ENCODE measurements at regions not wholly inside any gene's neighbourhood (a gene's known extent, or its start where the extent isn't known, plus 50 kb on each side); places are given as distances from the start of the nearest gene placed in this dataset.
"Not testable (repeated sequence)": the region's sequence is repeated elsewhere in the genome, so short reads cannot be mapped to it uniquely, and the experiment has no call there.

DNA sequence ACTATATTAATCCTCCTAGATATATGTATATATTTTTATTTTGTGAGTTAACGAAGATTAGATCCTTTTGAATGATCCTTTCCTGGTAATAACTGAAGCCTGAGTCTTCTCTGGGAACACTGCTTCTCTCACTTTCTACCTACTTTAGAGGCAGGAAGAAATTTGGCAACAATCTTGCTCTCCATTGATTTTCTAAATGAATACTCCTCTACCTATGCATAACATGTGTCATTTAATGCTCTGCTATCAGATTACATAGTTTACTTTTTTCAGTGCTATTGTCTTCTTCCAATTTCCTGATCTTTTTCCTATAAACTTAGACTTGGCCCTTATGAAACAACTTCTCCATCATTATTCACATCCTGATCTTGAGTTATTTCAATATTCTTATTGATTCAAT is 60.4 kb upstream of the PDHA2 start:
- H3K9me3 Mint-ChIP-seq = peaks cover 0 to 7% (median 6%) of the 10 kb centered on the region in 7 donors
- no peaks in the 10 kb centered on the region for H3K36me3 ChIP-seq (replicated peaks in 1 of 2; ENCODE audit: control insufficient read depth in 1 of 2, insufficient read depth in 2 of 2, low read length in 2 of 2)

GRCh38 chr4:95778666-95779065 is 61.2 kb upstream of the PDHA2 start:
- H3K36me3 Mint-ChIP-seq = no peaks in the 10 kb centered on the region
- intact Hi-C loops (cut with micrococcal nuclease) = no loop called here

More for the DNA sequence above, 60.4 kb upstream of the PDHA2 start:
- H3K4me3 ChIP-seq (replicated peaks in 1 of 3; ENCODE audit: low read depth in 2 of 3, low read length in 3 of 3) = no peak overlapping the region
- H3K4me2 ChIP-seq (replicated peaks; ENCODE audit: extremely low read depth, low read length, poor library complexity, severe bottlenecking) = no peak overlapping the region
- intact Hi-C loops (cut with micrococcal nuclease) = no loop called here
- no peak overlapping the region for H3K9ac ChIP-seq (ENCODE audit: insufficient read depth, low read length, poor library complexity, severe bottlenecking)
- no peaks in the 10 kb centered on the region for H3K4me1 ChIP-seq (ENCODE audit: control insufficient read depth in 1 of 2, insufficient read depth in 2 of 2, low read length in 2 of 2)
- H3K79me2 ChIP-seq (ENCODE audit: insufficient read depth, low read length) = no peaks in the 10 kb centered on the region
- H3K27ac Mint-ChIP-seq = no peak overlapping the region
- H3K4me1 Mint-ChIP-seq = no peaks in the 10 kb centered on the region
- H3K27me3 Mint-ChIP-seq (ENCODE audit: low read depth in 3 of 3) = no peaks in the 10 kb centered on the region
- DNase-seq = no peak
- no peak for TF ChIP-seq CTCF (IDR thresholded peaks at IDR 0.05)
- H3K27me3 ChIP-seq (ENCODE audit: control insufficient read depth in 2 of 2, insufficient read depth in 2 of 2, low read length in 2 of 2) = no peaks in the 10 kb centered on the region
- H3K27ac ChIP-seq (ENCODE audit: low read depth in 1 of 2, low read length in 2 of 2) = no peak overlapping the region
- no CpG with 5 or more reads among the region's 1 CpG for WGBS (ENCODE audit: insufficient coverage)
- H4K20me1 ChIP-seq (ENCODE audit: insufficient read depth, low read length) = no peaks in the 10 kb centered on the region
- no peaks in the 10 kb centered on the region for H3K9me3 ChIP-seq (replicated peaks in 1 of 2; ENCODE audit: control insufficient read depth in 1 of 2, insufficient read depth in 1 of 2, low read length in 2 of 2)
- H2AFZ ChIP-seq (ENCODE audit: insufficient read depth, low read depth, low read length, poor library complexity, severe bottlenecking) = no peak overlapping the region
- no peaks in the 10 kb centered on the region for H3K36me3 Mint-ChIP-seq
- H3K4me3 Mint-ChIP-seq = no peak overlapping the region

DNA sequence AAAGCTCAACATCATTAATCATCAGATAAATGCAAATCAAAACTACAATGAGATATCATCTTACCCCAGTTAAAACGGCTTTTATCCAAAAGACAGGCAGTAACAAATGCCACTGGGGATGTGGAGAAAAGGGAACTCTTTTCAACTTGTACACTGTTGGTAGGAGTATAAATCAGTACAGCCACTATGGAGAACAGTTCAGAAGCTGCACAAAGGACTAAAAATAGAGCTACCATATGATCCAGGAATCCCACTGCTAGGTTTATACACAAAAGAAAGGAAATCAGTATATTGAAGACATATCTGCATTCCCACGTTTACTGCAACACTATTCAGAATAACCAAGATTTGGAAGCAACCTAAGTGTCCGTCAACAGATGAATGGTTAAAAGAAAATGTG is 69.3 kb upstream of the PDHA2 start:
- H3K4me1 Mint-ChIP-seq; intact Hi-C loops (cut with micrococcal nuclease); H4K20me1 ChIP-seq (ENCODE audit: insufficient read depth, low read length); H3K4me3 ChIP-seq (replicated peaks in 1 of 3; ENCODE audit: low read depth in 2 of 3, low read length in 3 of 3); H3K79me2 ChIP-seq (ENCODE audit: insufficient read depth, low read length); H3K27me3 Mint-ChIP-seq (ENCODE audit: low read depth in 3 of 3); H3K36me3 Mint-ChIP-seq; H3K27me3 ChIP-seq (ENCODE audit: control insufficient read depth in 2 of 2, insufficient read depth in 2 of 2, low read length in 2 of 2); DNase-seq; H3K4me2 ChIP-seq (replicated peaks; ENCODE audit: extremely low read depth, low read length, poor library complexity, severe bottlenecking); H2AFZ ChIP-seq (ENCODE audit: insufficient read depth, low read depth, low read length, poor library complexity, severe bottlenecking); H3K27ac Mint-ChIP-seq; H3K36me3 ChIP-seq (replicated peaks in 1 of 2; ENCODE audit: control insufficient read depth in 1 of 2, insufficient read depth in 2 of 2, low read length in 2 of 2); H3K4me3 Mint-ChIP-seq; H3K9ac ChIP-seq (ENCODE audit: insufficient read depth, low read length, poor library complexity, severe bottlenecking); H3K4me1 ChIP-seq (ENCODE audit: control insufficient read depth in 1 of 2, insufficient read depth in 2 of 2, low read length in 2 of 2); H3K27ac ChIP-seq (ENCODE audit: low read depth in 1 of 2, low read length in 2 of 2): not testable (repeated sequence)
- peaks cover 0 to 12% of the 10 kb centered on the region in 2 donors for H3K9me3 ChIP-seq (replicated peaks in 1 of 2; ENCODE audit: control insufficient read depth in 1 of 2, insufficient read depth in 1 of 2, low read length in 2 of 2)
- H3K9me3 Mint-ChIP-seq = peaks cover 2 to 17% (median 11%) of the 10 kb centered on the region in 7 donors
- WGBS (ENCODE audit: insufficient coverage) = no CpG with 5 or more reads among the region's 3 CpGs

More at GRCh38 chr4:95778666-95779065, 61.2 kb upstream of the PDHA2 start:
- H3K9ac ChIP-seq (ENCODE audit: insufficient read depth, low read length, poor library complexity, severe bottlenecking) = no peak overlapping the region
- H3K27ac ChIP-seq (ENCODE audit: low read depth in 1 of 2, low read length in 2 of 2) = no peak overlapping the region
- DNase-seq = no peak
- no peak for TF ChIP-seq CTCF (IDR thresholded peaks at IDR 0.05)
- no peaks in the 10 kb centered on the region for H4K20me1 ChIP-seq (ENCODE audit: insufficient read depth, low read length)
- no peak overlapping the region for H3K4me3 ChIP-seq (replicated peaks in 1 of 3; ENCODE audit: low read depth in 2 of 3, low read length in 3 of 3)
- no peaks in the 10 kb centered on the region for H3K79me2 ChIP-seq (ENCODE audit: insufficient read depth, low read length)
- H3K9me3 ChIP-seq (replicated peaks in 1 of 2; ENCODE audit: control insufficient read depth in 1 of 2, insufficient read depth in 1 of 2, low read length in 2 of 2) = peaks cover 0 to 3% of the 10 kb centered on the region in 2 donors
- H3K4me2 ChIP-seq (replicated peaks; ENCODE audit: extremely low read depth, low read length, poor library complexity, severe bottlenecking) = no peak overlapping the region
- no peaks in the 10 kb centered on the region for H3K4me1 Mint-ChIP-seq
- H3K4me3 Mint-ChIP-seq = no peak overlapping the region
- no peaks in the 10 kb centered on the region for H3K36me3 ChIP-seq (replicated peaks in 1 of 2; ENCODE audit: control insufficient read depth in 1 of 2, insufficient read depth in 2 of 2, low read length in 2 of 2)
- no peak overlapping the region for H3K27ac Mint-ChIP-seq
- H3K9me3 Mint-ChIP-seq = peaks cover 0 to 12% (median 6%) of the 10 kb centered on the region in 7 donors
- H2AFZ ChIP-seq (ENCODE audit: insufficient read depth, low read depth, low read length, poor library complexity, severe bottlenecking) = no peak overlapping the region
- H3K27me3 Mint-ChIP-seq (ENCODE audit: low read depth in 3 of 3) = no peaks in the 10 kb centered on the region
- H3K4me1 ChIP-seq (ENCODE audit: control insufficient read depth in 1 of 2, insufficient read depth in 2 of 2, low read length in 2 of 2) = no peaks in the 10 kb centered on the region
- no peaks in the 10 kb centered on the region for H3K27me3 ChIP-seq (ENCODE audit: control insufficient read depth in 2 of 2, insufficient read depth in 2 of 2, low read length in 2 of 2)
